ENCODE measurements at regions not wholly inside any gene's neighbourhood (a gene's known extent, or its start where the extent isn't known, plus 50 kb on each side); places are given as distances from the start of the nearest gene placed in this dataset.

DNA sequence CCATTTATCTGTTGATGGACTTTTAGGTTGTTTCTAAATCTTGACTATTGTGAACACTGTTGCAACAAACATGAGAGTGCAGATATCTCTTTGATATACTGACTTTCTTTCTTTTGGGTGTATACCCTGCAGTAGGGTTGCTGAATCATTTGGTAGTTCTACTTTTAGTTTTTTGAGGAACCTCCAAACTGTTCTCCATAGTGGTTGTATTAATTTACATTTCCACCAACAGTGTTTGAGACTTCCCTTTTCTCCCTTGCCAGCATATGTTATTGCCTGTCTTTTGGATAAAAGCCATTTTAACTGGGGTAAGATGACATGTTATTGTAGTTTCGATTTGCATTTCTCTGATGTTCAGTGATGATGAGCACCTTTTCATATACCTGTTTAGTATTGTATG, 330.0 kb downstream of the DDX10 start:
- DNase-seq: no peak

DNA sequence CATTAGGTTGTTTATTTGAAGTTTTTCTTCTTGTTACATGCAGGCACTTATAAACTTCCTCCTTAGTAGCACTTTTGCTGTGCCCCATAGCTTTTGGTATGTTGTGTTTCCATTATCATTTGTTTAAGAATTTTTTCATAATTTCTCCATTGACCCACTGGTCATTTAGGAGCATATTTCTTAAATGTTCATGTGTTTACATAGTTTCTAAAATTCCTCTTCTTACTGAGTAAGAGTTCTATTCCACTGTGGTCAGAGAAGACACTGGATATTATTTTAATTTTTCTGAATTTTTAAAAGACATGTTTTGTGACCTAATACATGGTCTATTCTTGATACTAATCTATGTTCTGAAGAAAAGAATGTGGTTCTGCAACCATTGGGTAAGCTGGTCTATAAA, 333.0 kb downstream of the DDX10 start:
- DNase-seq: peak; percentile 61

DNA sequence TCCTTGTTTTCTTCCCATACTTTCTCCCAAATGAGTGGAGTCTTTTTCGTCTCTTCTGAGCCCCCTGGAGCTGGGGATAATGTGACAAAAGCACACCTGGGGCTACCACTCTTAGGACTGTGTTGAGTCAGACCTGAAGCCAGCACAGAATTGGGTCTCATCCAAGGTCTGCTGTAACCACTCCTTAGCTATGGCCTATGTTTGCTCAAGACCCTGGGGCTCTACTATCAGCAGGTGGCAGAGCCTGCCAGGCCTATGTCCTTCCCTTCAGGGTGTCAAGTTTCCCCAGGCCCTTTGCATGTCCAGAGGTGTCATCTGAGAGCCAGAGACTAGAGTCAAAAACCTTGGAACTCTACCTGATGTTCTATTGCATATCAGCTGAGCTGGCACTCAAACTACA, 335.7 kb downstream of the DDX10 start:
- DNase-seq: no peak

DNA sequence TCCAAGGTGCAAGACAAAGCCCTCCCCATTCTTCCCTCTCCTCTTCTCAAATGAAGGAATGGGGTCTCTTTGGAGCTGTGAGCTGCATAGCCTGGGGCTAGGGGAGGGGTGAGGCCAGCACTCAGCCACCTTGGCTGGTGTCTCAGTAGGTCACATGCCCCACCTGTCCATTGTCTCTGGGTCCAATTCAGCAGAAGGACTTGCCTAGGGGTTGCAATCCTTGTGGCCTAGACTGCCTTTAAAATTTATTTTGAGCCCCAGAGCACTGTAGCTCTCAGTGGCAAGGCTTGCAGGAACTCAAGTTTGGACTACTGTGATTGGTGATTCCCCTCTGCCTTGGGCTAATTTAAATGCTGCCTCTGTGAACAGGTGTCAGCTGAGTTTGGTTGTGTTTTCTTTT, 336.7 kb downstream of the DDX10 start:
- DNase-seq: no peak

DNA sequence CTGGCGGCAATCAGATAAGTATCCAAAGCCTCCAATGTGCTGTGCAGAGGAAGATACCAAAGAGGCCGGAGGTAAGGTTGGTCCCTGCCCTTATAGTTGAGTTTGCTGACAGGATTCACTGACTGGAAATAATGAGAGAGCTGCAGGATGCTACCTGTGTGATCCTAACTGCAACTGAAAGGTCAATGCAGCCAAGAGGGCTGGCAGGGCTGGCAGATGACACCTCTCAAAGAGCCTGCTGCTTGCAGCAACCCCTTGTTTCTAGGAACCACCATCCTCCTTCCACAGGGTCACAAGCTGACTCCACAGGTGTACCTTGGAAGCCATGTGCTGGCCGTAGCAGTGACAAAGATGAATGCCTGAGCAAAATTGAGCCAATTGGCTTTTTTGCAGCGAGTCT, 348.1 kb downstream of the DDX10 start:
- DNase-seq: no peak

DNA sequence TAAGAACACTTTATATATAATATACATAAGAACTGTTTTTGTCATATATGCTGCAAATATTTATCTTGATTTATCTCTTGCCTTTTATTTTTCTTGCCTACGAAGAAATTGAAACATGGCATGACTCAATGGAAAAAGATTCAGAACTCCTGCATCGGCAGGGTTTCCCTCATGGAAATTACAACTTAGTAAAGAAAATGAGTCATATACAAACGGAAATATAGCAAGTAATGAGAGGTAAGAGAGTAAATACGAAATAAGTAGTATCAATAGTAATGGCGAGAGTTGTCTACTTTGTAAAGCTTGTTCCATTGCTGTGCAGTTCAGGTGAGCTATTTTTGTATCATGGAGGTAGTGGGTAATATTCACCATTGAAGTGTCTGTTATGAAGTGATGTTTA, 350.4 kb downstream of the DDX10 start:
- peak; percentile 69 for DNase-seq

DNA sequence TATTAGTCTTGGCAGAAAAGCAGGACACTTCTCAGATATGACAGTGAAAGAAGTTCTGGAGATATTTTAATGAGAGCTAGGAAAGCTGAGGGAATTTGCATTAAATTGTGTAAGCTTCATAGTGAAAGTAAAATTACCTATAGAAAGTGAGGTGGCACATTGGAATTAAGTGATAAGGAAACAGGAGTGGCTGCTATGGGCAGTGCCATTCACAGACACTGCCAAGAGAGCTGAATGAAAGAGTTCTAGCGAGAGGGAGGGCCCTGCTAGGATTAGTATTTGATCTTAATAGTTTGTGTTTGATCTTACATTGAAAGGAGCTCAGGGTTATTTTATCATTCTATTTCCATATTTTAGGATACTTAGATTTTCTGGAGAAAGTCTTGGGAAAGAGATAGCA, 351.9 kb downstream of the DDX10 start:
- DNase-seq: no peak

DNA sequence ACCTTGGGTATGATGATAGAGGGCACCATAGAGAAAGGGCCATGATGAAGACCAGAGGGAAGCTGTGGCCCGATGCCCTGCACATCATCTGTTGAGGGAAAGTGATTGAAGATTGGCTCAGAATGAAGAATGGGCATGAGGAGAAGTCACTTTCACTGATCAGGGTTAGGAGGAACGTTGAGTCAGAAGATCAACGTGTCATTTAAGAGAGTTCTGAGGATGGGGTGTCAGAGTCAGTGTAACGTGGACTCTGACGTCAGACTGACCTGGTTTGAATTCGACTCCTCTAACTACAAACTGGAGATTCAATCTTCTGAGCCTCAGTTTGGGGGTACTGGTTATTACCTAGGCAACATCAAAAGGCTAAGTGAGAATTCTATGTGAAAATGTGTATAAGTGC, 352.6 kb downstream of the DDX10 start:
- no peak for DNase-seq

DNA sequence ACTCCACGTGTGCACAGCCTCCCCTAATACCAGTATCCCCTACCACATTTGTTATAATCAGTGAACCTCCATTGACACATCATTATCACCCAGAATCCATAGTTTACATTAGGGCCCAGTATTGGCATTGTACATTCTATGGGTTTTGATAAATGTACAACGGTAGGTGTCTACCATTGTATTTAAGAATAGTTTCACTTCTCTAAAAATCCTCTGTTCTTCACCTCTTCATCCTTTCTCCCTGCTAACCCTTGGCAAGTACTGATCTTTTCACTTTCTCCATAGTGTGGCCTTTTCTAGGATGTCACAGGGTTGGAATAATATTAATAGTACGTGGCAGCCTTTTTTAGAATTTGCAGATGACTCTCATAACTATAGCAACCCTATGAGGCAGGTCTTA, 353.8 kb downstream of the DDX10 start:
- DNase-seq: no peak

DNA sequence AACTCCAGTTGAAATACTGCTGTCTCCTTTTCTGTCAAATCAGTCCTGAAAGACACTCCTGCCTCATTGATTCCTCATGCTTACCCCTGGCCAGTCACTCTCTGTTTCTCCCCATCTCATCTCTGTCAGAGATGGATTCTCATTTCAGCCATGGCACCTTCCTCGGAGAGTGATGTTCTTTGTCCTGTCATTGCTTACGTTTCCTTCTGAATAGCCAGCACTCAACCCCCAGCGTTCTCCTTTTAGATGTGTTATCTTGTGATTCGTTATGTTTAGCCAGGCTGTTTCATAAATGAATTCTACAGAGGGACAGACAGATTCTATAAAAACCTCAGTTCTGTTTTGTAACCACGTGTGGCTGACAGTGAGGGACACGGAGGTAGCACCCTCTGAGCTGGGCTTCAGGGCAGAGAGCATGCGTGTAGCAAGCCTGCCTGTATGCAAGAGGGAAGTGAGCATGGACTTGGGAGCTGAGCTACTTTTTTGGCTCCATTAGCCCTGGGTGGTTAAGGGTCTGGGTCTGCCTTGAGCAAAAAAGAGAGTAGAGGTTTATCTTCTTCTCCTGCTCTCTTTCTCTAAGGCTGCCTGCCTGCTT, 354.6 kb downstream of the DDX10 start:
- DNase-seq: no peak

DNA sequence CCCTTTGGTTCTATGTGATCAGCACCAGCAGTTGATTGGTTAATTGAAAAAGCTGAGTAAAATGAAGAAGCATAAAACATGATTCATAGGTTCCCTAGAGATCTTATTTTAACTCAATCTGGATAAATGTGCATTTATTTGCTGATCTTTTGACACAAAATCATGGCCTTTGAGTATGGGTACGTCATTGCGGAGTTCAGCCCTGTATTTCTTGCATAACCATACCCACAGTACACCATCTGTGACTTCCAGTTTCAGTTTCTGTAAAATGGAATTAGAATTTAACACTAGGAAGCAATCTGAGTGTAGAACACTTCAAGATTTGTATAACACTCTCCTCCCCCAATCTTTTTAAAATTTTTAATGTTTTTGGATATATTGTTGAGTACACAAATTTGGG, 358.2 kb downstream of the DDX10 start:
- DNase-seq: no peak

DNA sequence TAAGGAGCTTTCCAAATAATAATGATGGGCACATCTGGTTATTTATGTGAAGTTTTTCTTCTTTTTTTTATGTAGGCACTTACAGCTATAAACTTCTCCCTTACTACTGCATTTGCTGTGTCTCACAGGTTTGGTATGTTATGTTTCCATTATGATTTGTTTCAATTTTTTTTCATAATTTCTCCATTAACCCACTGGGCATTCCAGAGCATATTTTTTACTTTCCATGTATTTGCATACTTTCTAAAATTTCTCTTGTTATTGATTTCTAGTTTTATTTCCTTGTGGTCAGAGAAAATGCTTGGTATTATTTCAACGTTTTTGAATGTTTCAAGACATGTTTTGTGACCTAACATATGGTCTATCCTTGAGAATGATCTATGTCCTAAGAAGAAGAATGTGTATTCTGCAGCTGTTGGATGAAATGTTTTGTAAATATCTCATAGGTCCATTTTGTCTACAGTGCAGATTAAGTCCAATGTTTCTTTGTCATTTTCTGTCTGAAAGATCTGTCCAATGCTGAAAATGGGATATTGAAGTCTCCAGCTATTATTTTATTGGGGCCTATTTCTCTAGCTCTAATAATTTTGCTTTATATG, 362.1 kb downstream of the DDX10 start:
- peak; percentile 87 for DNase-seq

DNA sequence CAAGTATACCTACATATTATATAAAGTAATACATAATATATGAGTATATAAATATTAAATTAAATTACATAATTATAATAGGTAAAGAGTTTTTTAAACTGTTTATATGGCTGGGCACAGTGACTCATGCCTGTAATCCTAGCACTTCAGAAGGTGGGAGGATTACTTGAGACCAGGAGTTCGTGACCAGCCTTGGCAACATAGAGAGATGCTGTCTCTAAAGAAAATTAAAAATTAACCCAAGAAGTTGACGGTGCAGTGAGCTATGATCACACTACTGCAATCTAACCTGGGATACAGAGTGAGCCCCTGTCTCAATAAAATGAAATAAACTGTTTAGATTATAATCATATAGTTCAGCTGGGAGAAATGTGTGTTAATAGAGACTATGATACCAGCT, 363.0 kb downstream of the DDX10 start:
- no peak for DNase-seq

DNA sequence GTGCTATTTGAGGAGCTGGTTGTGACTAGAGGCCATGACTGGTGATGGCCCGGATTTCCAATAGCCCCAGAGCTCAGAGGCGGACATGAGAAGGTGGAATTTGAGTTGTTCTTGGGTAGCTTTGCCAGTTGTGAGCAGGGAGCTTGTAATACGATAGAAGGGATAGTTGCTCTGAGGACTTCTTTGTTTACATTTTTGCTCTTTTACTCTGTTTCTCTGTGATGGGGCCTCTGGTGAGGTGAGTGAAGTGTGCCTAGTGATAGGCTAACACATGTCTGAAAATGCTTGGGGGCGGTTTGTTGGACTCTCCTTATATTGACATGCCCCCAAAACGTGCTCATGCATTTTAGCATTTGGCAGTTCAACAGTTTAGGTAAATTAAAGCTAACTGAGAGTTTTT, 365.1 kb downstream of the DDX10 start:
- no peak for DNase-seq

DNA sequence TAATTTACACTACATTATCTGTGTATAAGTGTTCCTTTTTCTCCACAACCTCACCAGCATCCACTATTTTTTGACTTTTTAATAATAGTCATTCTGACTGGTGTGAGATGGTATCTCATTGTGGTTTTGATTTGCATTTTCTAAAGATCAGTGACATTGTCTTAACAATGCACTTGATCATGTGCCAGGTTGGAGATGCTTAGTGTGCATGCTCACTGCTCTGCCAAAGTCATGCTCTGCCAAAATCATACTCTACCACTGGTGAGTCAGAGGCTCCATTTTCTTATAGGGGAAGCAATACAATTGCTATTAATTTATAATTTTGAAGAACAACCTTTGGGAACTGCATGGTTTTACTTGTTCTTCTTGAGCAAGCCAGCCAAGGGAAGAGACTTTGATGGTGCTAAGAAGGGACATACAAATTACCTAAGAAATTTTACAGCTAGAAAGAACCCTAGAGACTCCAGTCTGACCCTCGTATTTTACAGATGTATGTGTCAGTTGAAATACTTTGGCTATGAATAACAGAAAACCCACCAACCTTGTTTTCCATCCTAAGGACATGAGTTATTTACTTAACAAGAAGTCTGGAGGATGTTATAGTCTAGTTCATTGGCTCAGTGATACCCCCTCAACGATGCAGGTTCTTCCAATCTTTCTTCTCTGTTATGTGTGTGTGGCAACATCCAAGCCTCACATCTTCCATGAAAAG, 368.9 kb downstream of the DDX10 start:
- DNase-seq: peak; percentile 96

DNA sequence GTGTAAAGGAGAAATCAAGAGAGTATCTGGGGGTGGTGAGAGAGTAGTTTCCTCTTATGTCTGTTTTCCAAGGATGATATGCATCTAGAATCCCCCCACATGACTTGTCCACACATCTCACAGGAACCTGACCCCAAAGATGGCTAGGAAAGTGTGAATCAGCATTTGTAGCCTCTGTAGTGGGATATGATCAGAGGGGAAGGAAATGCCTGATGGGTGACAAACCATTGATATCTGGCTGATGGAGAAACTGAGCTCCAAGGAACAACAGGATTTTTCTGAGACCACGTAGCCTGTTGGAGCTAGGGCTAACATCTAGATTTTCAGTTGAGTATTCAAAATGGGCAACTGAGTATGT, 369.4 kb downstream of the DDX10 start:
- DNase-seq: peak; percentile 60

DNA sequence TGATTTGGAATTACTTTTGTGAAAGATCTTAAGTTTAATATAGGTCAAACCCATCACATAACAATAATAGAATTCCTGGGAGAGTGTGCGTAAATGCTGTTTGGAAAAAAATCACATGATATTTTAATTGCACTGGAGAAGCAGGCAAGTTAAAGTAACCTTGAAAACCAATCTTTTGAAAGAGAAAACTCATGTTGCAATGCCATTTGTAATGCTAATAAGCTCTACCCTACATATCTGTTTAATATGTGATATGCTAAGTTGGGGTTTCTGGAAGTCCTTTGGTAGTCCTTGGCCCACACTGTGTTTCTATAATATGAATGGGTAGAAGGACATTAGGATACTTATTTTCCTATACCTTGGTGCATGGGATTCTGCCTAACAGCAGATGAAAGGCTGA, 370.4 kb downstream of the DDX10 start:
- no peak for DNase-seq

DNA sequence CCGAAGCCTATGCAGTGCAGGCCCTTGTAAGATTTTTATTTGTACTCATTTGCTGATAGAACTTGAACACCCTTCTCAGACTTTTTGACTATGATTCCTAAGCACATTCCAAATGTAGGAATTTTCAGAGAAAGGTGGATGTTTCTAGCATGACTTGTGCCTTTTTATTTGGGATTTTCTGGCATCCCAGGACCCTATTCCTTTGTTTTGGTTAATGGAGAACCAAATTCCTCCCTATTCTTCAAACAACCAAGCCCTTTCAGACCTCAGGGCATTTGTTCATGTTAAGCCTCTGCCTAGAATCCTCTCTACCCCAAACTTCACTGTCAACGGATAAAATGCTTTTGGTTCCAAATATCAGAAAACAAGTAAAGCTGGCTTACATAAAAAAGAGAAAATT, 371.1 kb downstream of the DDX10 start:
- peak; percentile 28 for DNase-seq

DNA sequence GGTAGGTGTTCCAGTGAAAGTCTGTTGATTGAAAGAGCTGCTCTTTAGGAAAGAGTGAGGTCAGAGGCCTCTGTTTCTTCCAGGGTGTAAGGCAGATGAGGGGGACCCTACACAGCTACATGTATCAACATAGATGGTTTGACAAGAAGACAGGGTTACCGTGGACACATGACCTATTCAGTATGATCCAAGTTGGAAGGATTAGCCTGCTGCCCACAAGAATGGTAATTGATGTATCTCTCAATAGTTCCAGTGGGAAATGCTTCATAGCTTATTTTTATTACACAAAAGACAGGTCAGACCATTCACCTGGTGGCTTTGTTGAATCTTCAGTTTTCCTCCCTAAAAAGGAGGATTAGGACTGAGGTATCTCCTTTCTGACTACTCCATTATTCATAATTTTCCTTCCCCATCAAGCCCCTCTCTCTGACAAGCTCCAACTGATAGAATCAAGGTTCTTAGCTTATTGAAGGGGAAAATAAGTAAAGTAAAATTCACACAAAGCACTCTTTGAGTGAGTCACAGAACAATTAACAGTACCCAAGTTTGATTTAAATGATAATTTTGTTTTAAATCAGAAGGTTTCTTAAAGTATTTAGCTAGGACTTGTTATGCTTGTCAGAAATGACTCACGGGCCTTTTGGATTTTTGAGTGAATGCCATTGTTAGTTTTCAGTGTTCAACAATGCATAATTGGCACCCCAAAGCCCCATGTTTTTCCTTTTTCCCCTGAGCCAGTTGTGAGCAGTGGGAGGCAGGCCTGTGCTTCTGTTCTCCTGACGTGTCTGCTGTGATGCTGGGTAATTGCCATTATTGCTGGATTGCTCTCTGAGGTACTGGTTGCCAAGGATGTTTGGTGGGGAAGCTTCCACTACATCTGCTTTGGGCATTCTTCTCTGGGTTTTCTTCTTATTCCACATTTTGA, 373.2 kb downstream of the DDX10 start:
- DNase-seq: peak; percentile 94

DNA sequence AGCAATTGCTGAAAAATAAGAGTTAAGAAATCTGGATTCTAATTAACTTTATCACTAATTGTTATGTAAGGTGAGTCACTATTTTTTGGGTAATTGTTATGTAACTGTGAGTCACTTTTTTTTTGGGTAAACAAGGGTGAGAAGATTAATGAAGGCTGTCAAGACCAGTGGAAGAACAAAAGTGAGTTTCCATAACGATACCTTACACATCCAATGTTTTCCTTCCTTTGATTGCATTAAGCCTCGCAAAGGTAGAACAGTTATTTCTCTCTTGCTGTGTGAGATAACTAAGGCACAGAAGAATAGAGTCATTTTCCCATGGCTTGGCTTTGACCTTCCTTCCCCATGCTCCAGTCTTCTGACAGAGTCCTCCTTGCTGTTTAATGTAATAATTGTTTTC, 374.7 kb downstream of the DDX10 start:
- DNase-seq: no peak

DNA sequence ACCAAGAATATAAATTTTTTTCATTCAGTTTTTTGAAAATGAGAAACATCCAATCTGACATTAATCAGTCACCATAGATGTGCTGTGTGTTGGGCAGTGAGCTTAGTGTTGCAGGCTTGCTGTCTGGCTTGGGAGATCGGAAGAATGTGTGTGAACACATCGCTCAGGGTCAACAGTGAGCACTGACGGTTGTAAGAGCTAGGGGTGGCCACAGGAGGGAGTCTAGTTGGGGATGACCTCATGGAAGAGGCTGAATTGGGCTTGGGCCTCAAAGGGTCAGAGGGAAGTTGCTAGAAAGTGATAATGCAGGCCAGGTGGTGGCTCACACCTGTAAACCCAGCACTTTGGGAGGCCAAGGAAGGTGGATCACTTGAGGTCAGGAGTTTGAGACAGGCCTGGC, 375.4 kb downstream of the DDX10 start:
- DNase-seq: peak; percentile 5

DNA sequence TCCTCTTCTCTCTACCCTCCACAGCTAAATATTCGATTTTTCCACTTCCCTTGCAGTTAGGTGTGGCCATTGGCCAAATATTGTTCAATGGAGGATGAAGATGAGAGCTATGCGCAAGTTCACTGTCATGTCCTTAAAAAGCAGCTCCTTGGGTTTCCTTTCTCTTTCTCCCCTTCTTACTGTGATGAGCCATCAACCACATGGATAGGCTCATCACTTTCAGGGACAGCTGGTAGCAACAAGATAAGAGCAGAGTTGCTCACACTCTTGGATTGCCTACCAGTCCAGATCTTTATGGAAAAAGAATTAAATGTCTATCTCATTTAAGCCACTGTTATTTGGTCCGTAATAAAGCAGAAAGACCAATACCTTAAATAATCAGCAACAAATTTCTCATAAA, 377.0 kb downstream of the DDX10 start:
- peak; percentile 15 for DNase-seq

DNA sequence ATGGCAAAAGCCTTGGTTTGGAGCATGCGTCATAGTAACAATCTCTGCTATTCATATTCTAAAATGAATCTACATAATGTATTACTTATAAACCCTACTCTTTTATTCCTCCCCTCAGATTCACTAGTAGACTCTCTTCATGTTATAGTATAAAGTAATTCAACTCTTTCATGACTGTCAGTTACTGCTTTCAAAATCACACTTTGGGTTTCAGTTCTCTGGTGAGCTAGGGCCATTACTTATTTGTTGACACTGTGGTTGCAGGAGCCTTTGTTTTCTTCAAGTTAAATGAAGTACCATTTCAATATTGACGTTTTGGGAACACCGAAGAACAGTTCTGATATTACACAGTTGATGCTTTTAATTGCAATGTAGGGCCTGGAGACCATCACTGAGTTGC, 378.4 kb downstream of the DDX10 start:
- no peak for DNase-seq
